Gastroesophageal sphincter (tissue), 4 donors: ENCODE measurements at regions not wholly inside any gene's neighbourhood (a gene's known extent, or its start where the extent isn't known, plus 50 kb on each side); places are given as distances from the start of the nearest gene placed in this dataset.
A peak's percentile ranks its signal among the peaks of the same experiment; 100 is the strongest.

Source experiments
- ATAC-seq: fragments of 150-250 bp; one replicate; pipeline ENCODE4 v1.9.1; 2016; ENCODE audit warnings: mild to moderate bottlenecking, moderate library complexity
- H3K27ac ChIP-seq, 4 donors: fragments of 200-600 bp; sonication (generic) in 3 of 4; 1 replicate in 3 of 4; 2 replicates in 1 of 4; pipeline ENCODE4 v1.5.1; 2016 to 2019
- H3K27me3 ChIP-seq: fragments of 200-600 bp; sonication (generic); one replicate; pipeline ENCODE4 v1.5.1; 2019
- H3K36me3 ChIP-seq, 2 donors: fragments of 200-600 bp; sonication (generic); one replicate each; pipeline ENCODE4 v1.5.1; 2019; ENCODE audit warnings: control low read depth in 1 of 2
- H3K4me1 ChIP-seq, 3 donors: fragments of 200-600 bp; sonication (generic); 1 replicate in 2 of 3; 2 replicates in 1 of 3; pipeline ENCODE4 v1.5.1; 2016 to 2019; ENCODE audit warnings: control low read depth in 2 of 3
- H3K4me3 ChIP-seq, 2 donors: fragments of 200-600 bp; sonication (generic); one replicate each; pipeline ENCODE4 v1.5.1; 2019; ENCODE audit warnings: mild to moderate bottlenecking in 1 of 2, moderate library complexity in 1 of 2
- H3K9me3 ChIP-seq, 3 donors: fragments of 200-600 bp; sonication (generic); one replicate each; pipeline ENCODE4 v1.5.1; 2017 to 2019; ENCODE audit warnings: control low read depth in 2 of 3
- CTCF ChIP-seq, 4 experiments: fragments of 200-600 bp in 2 of 4; fragments of 450-650 bp in 2 of 4; sonication (generic) in 1 of 4; IDR thresholded peaks; one replicate each; pipeline ENCODE4 v1.5.1; 2017 to 2019; ENCODE audit warnings: antibody characterized with exemption in 4 of 4, mild to moderate bottlenecking in 2 of 4, moderate library complexity in 2 of 4
- EP300 ChIP-seq: sonication (generic); formaldehyde crosslinking; IDR thresholded peaks from one replicate; pipeline ENCODE4 v1.6.1; 2017; ENCODE audit warnings: antibody characterized with exemption, mild to moderate bottlenecking
- POLR2A ChIP-seq, 2 donors: fragments of 450-650 bp; IDR thresholded peaks; one replicate each; pipeline ENCODE4 v1.6.1; 2017; ENCODE audit warnings: antibody characterized with exemption in 2 of 2, mild to moderate bottlenecking in 2 of 2, moderate library complexity in 1 of 2
- POLR2AphosphoS5 ChIP-seq: sonication (generic); formaldehyde crosslinking; IDR thresholded peaks from one replicate; pipeline ENCODE4 v1.6.1; 2017; ENCODE audit warnings: antibody characterized with exemption
- WGBS, 2 donors: methylation state at CpG; one replicate each; pipeline ENCODE4 v1.1.5; 2018; ENCODE audit warnings: low coverage in 1 of 2; 5-methylcytosine and 5-hydroxymethylcytosine counted together

DNA sequence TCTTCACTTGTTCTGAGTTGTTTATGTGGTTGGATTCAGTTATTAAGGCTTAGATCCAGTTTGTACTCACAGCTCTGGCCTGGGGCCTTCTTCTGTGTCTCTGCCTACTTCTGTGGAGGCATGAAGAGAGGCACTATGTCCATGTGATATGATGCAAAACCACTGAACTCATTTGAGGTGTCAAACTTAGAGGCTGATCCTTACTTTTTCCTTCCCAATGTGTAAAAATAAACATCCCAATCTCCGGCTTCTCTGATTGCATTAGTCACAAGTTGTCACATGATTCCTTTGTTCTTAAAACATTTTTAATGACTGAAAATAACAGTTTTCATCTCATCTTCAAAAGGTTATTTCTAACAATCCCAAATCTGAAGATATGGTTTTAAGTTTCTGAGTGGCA, 276.0 kb upstream of the RGMB start:
- Histone ChIP-seq H3K9me3 (peaks cover 0 to 13% (median 0%) of the 10 kb centered on the region in 3 donors), H3K4me1 (peaks cover 0 to 47% (median 8%) of the 10 kb centered on the region in 3 donors), H3K4me3 (no peak overlapping the region), H3K36me3 (no peaks in the 10 kb centered on the region), H3K27me3 (no peaks in the 10 kb centered on the region), H3K27ac (peak overlapping the region in 1 of 4 donors; percentile 31)
- WGBS, 2 donors = 6 to 11% methylated on average over 1 of the region's 1 CpG
- TF ChIP-seq CTCF (IDR thresholded peaks at IDR 0.05) (no peak), POLR2AphosphoS5 (no peak), POLR2A (IDR thresholded peaks at IDR 0.05) (no peak), EP300 (no peak)
- no peak for ATAC-seq

DNA sequence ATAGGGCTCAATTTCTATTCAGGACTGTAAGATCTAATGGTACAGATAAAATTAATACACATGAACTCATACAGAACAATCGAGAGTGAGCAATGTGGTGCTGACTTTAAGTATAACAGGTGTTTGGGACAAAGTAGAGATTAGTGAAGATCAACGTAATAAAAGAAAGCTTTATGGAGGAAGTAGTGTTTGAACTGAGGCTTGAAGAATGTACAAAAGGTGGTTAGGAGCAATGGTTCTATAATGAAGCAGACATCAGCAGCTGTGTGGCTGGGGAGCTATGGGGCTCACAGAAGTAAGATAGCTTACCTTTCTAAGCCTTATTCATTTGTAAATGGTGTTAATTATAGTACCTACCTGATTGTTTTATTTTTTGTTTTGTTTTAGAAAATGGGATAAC, 275.4 kb upstream of the RGMB start:
- H3K27me3 ChIP-seq = no peaks in the 10 kb centered on the region
- H3K4me1 ChIP-seq = peaks cover 0 to 49% (median 8%) of the 10 kb centered on the region in 3 donors
- H3K27ac ChIP-seq = peak overlapping the region in 1 of 4 donors; percentile 31
- no peak for ATAC-seq
- H3K4me3 ChIP-seq = no peak overlapping the region
- no peaks in the 10 kb centered on the region for H3K36me3 ChIP-seq
- TF ChIP-seq POLR2A (IDR thresholded peaks at IDR 0.05) = no peak
- TF ChIP-seq CTCF (IDR thresholded peaks at IDR 0.05) = no peak
- no peak for TF ChIP-seq POLR2AphosphoS5
- TF ChIP-seq EP300 = no peak
- WGBS, 2 donors = 67 to 75% methylated on average over 2 of the region's 2 CpGs
- peaks cover 0 to 13% (median 0%) of the 10 kb centered on the region in 3 donors for H3K9me3 ChIP-seq

GRCh38 chr5:98499892-98500291, 273.6 kb upstream of the RGMB start:
- H3K27me3 ChIP-seq = no peaks in the 10 kb centered on the region
- no peaks in the 10 kb centered on the region for H3K36me3 ChIP-seq
- ATAC-seq = no peak
- H3K27ac ChIP-seq = peak overlapping the region in 2 of 4 donors; percentile 11 to 20
- H3K4me1 ChIP-seq = peaks cover 0 to 49% (median 8%) of the 10 kb centered on the region in 3 donors
- no peaks in the 10 kb centered on the region for H3K9me3 ChIP-seq
- H3K4me3 ChIP-seq = no peak overlapping the region
- TF ChIP-seq POLR2A (IDR thresholded peaks at IDR 0.05) (no peak), POLR2AphosphoS5 (no peak), CTCF (IDR thresholded peaks at IDR 0.05) (no peak), EP300 (no peak)
- WGBS, 2 donors = 6 to 7% methylated on average over 1 of the region's 1 CpG

- Histone ChIP-seq H3K4me1 (peaks cover 0 to 49% (median 8%) of the 10 kb centered on the region in 3 donors), H3K9me3 (no peaks in the 10 kb centered on the region), H3K36me3 (no peaks in the 10 kb centered on the region), H3K27me3 (no peaks in the 10 kb centered on the region), H3K4me3 (no peak overlapping the region), H3K27ac (peak overlapping the region in 3 of 4 donors; percentile 11 to 39 (median 20))
- TF ChIP-seq POLR2A (IDR thresholded peaks at IDR 0.05) = no peak
- no peak for TF ChIP-seq CTCF (IDR thresholded peaks at IDR 0.05)
- no peak for TF ChIP-seq POLR2AphosphoS5
- no peak for TF ChIP-seq EP300
- WGBS, 2 donors = 83 to 84% methylated on average over 3 of the region's 3 CpGs
- ATAC-seq = no peak
Measured at GRCh38 chr5:98500811-98501210, 272.7 kb upstream of the RGMB start.

GRCh38 chr5:98503616-98504015, 269.8 kb upstream of the RGMB start:
- no peak for ATAC-seq
- TF ChIP-seq POLR2A (IDR thresholded peaks at IDR 0.05) (no peak), CTCF (IDR thresholded peaks at IDR 0.05) (no peak), POLR2AphosphoS5 (no peak)
- H3K27me3 ChIP-seq = no peaks in the 10 kb centered on the region
- no peaks in the 10 kb centered on the region for H3K9me3 ChIP-seq
- H3K4me3 ChIP-seq = no peak overlapping the region
- H3K36me3 ChIP-seq = no peaks in the 10 kb centered on the region
- H3K27ac ChIP-seq = no peak overlapping the region
- peaks cover 0 to 35% (median 8%) of the 10 kb centered on the region in 3 donors for H3K4me1 ChIP-seq
- WGBS, 2 donors = 80 to 84% methylated on average over 2 of the region's 2 CpGs
